ENCODE measurements at regions not wholly inside any gene's neighbourhood (a gene's known extent, or its start where the extent isn't known, plus 50 kb on each side); places are given as distances from the start of the nearest gene placed in this dataset.

DNA sequence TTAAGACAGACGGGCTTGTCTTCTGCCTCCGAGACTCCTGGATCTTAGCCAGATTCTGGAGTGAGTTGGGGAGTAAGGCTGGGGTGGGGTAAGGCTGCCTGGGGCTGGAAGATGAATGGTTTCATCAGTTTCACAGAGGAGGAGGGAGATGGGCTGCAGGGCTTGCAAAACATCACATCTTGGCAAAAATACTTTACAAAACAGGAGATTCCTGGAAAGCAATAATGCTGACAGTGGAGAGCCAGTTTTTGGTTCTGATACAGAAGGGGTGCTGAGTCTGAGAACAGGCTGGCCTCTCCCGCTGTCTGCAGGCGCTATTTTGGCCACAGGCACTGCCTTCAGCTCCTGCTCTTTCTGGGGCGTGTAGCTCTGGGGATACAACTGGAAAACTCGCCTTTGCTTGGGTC lies 83.4 kb upstream of the KCNE2 start:
- CTCF ChIA-PET (ENCODE audit: partially characterized antibody) = interaction anchor here (0.9 kb wide), 1 partner anchor 11 kb away, joined by 3 read pairs; no protein-coding TSS in a partner anchor
- peaks cover 0 to 3% of the 10 kb centered on the region in 2 experiments; a peak in 1 of 4 replicates for H3K9me3 ChIP-seq (ENCODE audit: insufficient read depth in 2 of 2, low read depth in 1 of 2, low read length in 1 of 2)
- 85% methylated on average over 6 of the region's 6 CpGs; no CpG with 5 or more reads in 1 of the 2 experiments for WGBS, 2 experiments (ENCODE audit: extremely low coverage in 1 of 2, insufficient coverage in 1 of 2, insufficient read length in 1 of 2, insufficient replicate concordance in 2 of 2, low coverage in 1 of 2, low lambda C conversion rate in 2 of 2, missing lambda C conversion rate in 1 of 2)
- H3K9ac ChIP-seq (replicated peaks in 1 of 4; ENCODE audit: extremely low read depth in 1 of 4, low read depth in 3 of 4, low read length in 3 of 4) = no peak overlapping the region
- DNase-seq (ENCODE audit: low read depth in 1 of 2, low spot score in 2 of 2) = no peak
- H4K8ac ChIP-seq (ENCODE audit: extremely low read depth, insufficient read depth, low read length) = no peak overlapping the region
- H2AFZ ChIP-seq (ENCODE audit: low read length) = no peak overlapping the region
- H2BK120ac ChIP-seq (replicated peaks; ENCODE audit: low read depth, low read length) = no peak overlapping the region
- no peak overlapping the region for H2BK5ac ChIP-seq (ENCODE audit: low read depth, low read length)
- TF ChIP-seq BRCA1 (IDR thresholded peaks at IDR 0.05; ENCODE audit: low read depth, low read length) (no peak), JUN (IDR thresholded peaks at IDR 0.05; ENCODE audit: low read depth, low read length) (no peak), NANOG (IDR thresholded peaks at IDR 0.05; ENCODE audit: insufficient read depth, low read depth, low read length, poor library complexity, severe bottlenecking) (no peak), CBX5 (IDR thresholded peaks at IDR 0.05; ENCODE audit: low read depth, low read length) (no peak), SIRT6 (IDR thresholded peaks at IDR 0.05; ENCODE audit: low read length) (no peak), SP1 (IDR thresholded peaks at IDR 0.05; ENCODE audit: low read depth, low read length) (no peak), CREB1 (IDR thresholded peaks at IDR 0.05) (no peak), FOSL1 (IDR thresholded peaks at IDR 0.05; ENCODE audit: insufficient read depth, low read depth, low read length) (no peak), POLR2AphosphoS5 (IDR thresholded peaks at IDR 0.05; ENCODE audit: low read depth, low read length) (no peak), RFX5 (IDR thresholded peaks at IDR 0.05; ENCODE audit: borderline replicate concordance, low read depth, low read length) (no peak), SUZ12 (IDR thresholded peaks at IDR 0.05; ENCODE audit: low read length) (no peak), BACH1 (IDR thresholded peaks at IDR 0.05; ENCODE audit: low read length) (no peak), ASH2L (IDR thresholded peaks at IDR 0.05; ENCODE audit: low read length) (no peak)
- TF ChIP-seq, protein P1, sequence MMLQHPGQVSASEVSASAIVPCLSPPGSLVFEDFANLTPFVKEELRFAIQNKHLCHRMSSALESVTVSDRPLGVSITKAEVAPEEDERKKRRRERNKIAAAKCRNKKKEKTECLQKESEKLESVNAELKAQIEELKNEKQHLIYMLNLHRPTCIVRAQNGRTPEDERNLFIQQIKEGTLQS (IDR thresholded peaks at IDR 0.05; ENCODE audit: insufficient read depth, low read depth, low read length) = no peak
- TF ChIP-seq, protein P2, sequence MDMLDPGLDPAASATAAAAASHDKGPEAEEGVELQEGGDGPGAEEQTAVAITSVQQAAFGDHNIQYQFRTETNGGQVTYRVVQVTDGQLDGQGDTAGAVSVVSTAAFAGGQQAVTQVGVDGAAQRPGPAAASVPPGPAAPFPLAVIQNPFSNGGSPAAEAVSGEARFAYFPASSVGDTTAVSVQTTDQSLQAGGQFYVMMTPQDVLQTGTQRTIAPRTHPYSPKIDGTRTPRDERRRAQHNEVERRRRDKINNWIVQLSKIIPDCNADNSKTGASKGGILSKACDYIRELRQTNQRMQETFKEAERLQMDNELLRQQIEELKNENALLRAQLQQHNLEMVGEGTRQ (IDR thresholded peaks at IDR 0.05; ENCODE audit: low read length) = no peak
- POLR2A ChIA-PET (ENCODE audit: partially characterized antibody) = no interaction called here
- no peak overlapping the region for H2BK12ac ChIP-seq (ENCODE audit: low read depth, low read length)
- no peak overlapping the region for H3K4me3 ChIP-seq (ENCODE audit: extremely low read depth in 1 of 4, insufficient read depth in 2 of 4, low read depth in 3 of 4, low read length in 4 of 4)
- no peak overlapping the region for H3K4ac ChIP-seq (replicated peaks; ENCODE audit: insufficient read length, low read depth, low read length)
- no peak overlapping the region for H3K23ac ChIP-seq (ENCODE audit: insufficient read length)
- no peak overlapping the region for H3K14ac ChIP-seq (ENCODE audit: insufficient read length)
- no peak overlapping the region for H4K91ac ChIP-seq (replicated peaks; ENCODE audit: insufficient read length, low read length)
- H3K56ac ChIP-seq (replicated peaks; ENCODE audit: insufficient read length, low read depth, low read length) = no peak overlapping the region
- no peaks in the 10 kb centered on the region for H3K79me1 ChIP-seq (ENCODE audit: low read depth, low read length)
- no peaks in the 10 kb centered on the region for H3K23me2 ChIP-seq (ENCODE audit: low read depth, low read length)
- no peak overlapping the region for H3K27ac ChIP-seq (ENCODE audit: low read depth, low read length)
- H3K4me2 ChIP-seq (ENCODE audit: insufficient read depth in 1 of 2, low read depth in 2 of 2, low read length in 2 of 2) = no peak overlapping the region
- H4K5ac ChIP-seq (ENCODE audit: insufficient read length, low read depth, low read length) = no peak overlapping the region
- no peak overlapping the region for H3K18ac ChIP-seq (ENCODE audit: extremely low read depth, low read length)
- H2BK20ac ChIP-seq (ENCODE audit: low read length) = no peak overlapping the region
- no peak for FAIRE-seq
- no peaks in the 10 kb centered on the region for H4K20me1 ChIP-seq (replicated peaks in 1 of 2; ENCODE audit: control insufficient read depth in 1 of 2, insufficient read depth in 2 of 2, low read length in 2 of 2)
- no peaks in the 10 kb centered on the region for H3K36me3 ChIP-seq (ENCODE audit: control insufficient read depth in 2 of 4, insufficient read depth in 4 of 4, low read length in 3 of 4)
- no peaks in the 10 kb centered on the region for H3K79me2 ChIP-seq (ENCODE audit: control insufficient read depth in 1 of 2, insufficient read depth in 2 of 2, low read length in 2 of 2)
- H2BK15ac ChIP-seq (ENCODE audit: low read length) = no peak overlapping the region
- H3K4me1 ChIP-seq (replicated peaks in 1 of 4; ENCODE audit: control insufficient read depth in 3 of 4, insufficient read depth in 4 of 4, low read length in 3 of 4) = no peaks in the 10 kb centered on the region
- H3K27me3 ChIP-seq (replicated peaks in 1 of 4; ENCODE audit: control insufficient read depth in 3 of 4, extremely low read depth in 1 of 4, insufficient read depth in 3 of 4, low read length in 3 of 4) = no peaks in the 10 kb centered on the region
- H2AK5ac ChIP-seq (ENCODE audit: low read depth, low read length) = no peak overlapping the region

All from H1 (cell line).